AG04450 (cell line): ENCODE measurements at regions not wholly inside any gene's neighbourhood (a gene's known extent, or its start where the extent isn't known, plus 50 kb on each side); places are given as distances from the start of the nearest gene placed in this dataset.

Source experiments
- CTCF ChIA-PET: fragments of 300-600, 350-600 bp; formaldehyde crosslinking; extraction: SDS; loops from one replicate; lab custom pipeline; 2022; ENCODE audit warnings: antibody characterized with exemption, inconsistent platforms; lab: Charles Lee
- POLR2A ChIA-PET: fragments of 350-600 bp; formaldehyde crosslinking; extraction: SDS; loops from one replicate; lab custom pipeline; 2021; ENCODE audit warnings: antibody characterized with exemption, inconsistent platforms; lab: Yijun Ruan, JAX
- DNase-seq: peaks from one replicate; pipeline ENCODE4 v3.0.0-alpha.2; 2011; ENCODE audit warnings: low read depth, low spot score
- H3K27ac ChIP-seq: one replicate; pipeline ENCODE4 v1.5.1; 2012; ENCODE audit warnings: low read depth, low read length, control low read depth
- H3K27me3 ChIP-seq: one replicate; pipeline ENCODE4 v1.6.0; 2012; ENCODE audit warnings: low read length; ENCODE audit not compliant: control insufficient read depth, insufficient read depth
- H3K4me3 ChIP-seq: 2 replicates; pipeline ENCODE4 v1.5.1; 2011; ENCODE audit warnings: mild to moderate bottlenecking, low read depth, low read length, control low read depth
- H3K9me3 ChIP-seq: 2 replicates; pipeline ENCODE4 v1.5.1; 2012; ENCODE audit warnings: low read length; ENCODE audit not compliant: control insufficient read depth, insufficient read depth
- TF ChIP-seq, protein P1 (sequence below): IDR thresholded peaks from 2 replicates; pipeline ENCODE4 v1.5.1; 2011; ENCODE audit warnings: low read depth, low read length, control low read depth, inconsistent platforms

DNA sequence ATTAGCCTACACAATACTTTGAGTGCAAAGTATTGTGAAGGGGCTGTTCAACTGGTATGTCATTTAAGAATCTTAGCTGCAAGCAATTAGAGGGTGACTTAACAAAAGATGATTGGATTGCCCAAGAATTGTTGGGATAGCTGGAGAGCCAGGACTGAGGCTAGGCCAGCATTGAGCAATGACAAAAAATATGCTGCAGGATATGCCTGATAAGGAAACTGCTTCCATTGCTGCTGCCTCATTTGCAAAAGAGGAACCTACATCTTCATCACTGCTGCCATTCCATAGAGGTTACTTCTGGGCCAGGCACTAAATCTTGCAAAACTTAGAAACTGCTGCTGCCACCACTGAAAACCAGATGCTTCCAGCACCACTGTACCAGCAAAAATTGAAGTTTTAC lies 108.0 kb upstream of the TBC1D5 start:
- TF ChIP-seq, protein P1, sequence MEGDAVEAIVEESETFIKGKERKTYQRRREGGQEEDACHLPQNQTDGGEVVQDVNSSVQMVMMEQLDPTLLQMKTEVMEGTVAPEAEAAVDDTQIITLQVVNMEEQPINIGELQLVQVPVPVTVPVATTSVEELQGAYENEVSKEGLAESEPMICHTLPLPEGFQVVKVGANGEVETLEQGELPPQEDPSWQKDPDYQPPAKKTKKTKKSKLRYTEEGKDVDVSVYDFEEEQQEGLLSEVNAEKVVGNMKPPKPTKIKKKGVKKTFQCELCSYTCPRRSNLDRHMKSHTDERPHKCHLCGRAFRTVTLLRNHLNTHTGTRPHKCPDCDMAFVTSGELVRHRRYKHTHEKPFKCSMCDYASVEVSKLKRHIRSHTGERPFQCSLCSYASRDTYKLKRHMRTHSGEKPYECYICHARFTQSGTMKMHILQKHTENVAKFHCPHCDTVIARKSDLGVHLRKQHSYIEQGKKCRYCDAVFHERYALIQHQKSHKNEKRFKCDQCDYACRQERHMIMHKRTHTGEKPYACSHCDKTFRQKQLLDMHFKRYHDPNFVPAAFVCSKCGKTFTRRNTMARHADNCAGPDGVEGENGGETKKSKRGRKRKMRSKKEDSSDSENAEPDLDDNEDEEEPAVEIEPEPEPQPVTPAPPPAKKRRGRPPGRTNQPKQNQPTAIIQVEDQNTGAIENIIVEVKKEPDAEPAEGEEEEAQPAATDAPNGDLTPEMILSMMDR, result no peak
- H3K27me3 ChIP-seq, result no peaks in the 10 kb centered on the region
- no peaks in the 10 kb centered on the region for H3K9me3 ChIP-seq
- CTCF ChIA-PET, result no interaction called here
- DNase-seq, result no peak
- POLR2A ChIA-PET, result no interaction called here
- H3K4me3 ChIP-seq, result no peak overlapping the region
- H3K27ac ChIP-seq, result no peak overlapping the region

DNA sequence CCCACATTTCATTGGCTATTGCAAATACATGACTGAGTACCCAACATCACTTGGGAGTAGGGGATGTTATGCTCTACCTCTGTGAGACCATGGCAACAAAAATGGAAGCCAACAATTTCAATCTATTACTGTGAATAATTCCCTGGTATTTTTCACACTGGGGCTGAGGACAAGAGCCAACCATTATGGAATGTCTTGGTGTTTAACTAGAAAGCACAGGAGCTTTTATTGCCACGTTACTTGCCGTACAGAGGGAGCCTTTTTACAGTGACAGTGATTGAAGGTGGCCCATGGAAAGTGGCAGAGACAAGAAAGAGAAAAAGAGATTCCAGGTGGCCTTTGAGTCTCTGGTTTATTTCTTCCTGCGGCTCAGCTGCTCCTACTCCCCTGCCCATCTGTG lies 105.7 kb upstream of the TBC1D5 start:
- no peak for DNase-seq
- no peak overlapping the region for H3K27ac ChIP-seq
- TF ChIP-seq, protein P1, result no peak
- ChIA-PET CTCF (no interaction called here), POLR2A (no interaction called here)
- H3K4me3 ChIP-seq, result no peak overlapping the region
- no peaks in the 10 kb centered on the region for H3K9me3 ChIP-seq
- no peaks in the 10 kb centered on the region for H3K27me3 ChIP-seq

DNA sequence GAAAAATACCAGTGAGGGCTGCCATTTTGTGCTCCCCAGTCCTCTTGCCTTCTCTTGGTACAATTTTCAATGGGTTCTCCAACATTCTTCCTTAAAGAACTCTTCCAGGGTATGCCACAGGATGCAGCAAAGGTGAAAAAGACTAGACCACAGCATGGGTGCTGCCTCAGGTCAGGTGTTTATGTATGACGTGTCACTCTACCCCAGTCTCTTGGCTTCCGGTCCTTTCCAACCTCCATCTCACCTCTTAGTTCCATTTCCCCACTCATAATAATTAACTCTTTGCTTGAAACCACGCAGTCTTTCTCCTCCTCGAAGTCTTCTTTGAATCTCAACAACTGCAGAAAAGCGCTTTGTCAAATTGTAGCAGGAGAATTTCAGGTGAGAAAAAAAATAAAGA lies 104.7 kb upstream of the TBC1D5 start:
- no peak overlapping the region for H3K4me3 ChIP-seq
- TF ChIP-seq, protein P1, result no peak
- CTCF ChIA-PET, result interaction anchor here (1.3 kb wide), 1 partner anchor 202 kb away, joined by 4 read pairs; no protein-coding TSS in a partner anchor
- POLR2A ChIA-PET, result no interaction called here
- no peak for DNase-seq
- no peaks in the 10 kb centered on the region for H3K27me3 ChIP-seq
- no peak overlapping the region for H3K27ac ChIP-seq
- no peaks in the 10 kb centered on the region for H3K9me3 ChIP-seq

DNA sequence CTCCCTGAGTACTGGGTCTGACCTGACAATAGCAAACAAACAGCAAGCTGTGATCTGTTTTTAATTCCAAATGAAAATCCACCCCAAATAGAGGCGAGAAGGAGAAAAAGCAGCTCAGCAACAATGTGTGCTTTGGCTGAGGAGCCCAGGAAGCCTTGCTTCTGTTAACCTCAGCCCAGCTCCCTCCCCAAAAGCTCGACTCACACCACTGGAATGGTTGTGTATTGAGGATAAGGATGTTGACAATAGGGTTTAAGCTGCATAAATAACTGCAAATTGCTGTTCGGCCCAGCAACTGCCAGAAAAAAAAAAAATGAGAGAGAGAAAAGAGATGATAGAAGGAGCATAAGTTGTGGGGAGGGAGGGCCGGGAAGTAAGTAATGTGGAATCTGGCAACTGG lies 104.0 kb upstream of the TBC1D5 start:
- DNase-seq, result no peak
- no peak overlapping the region for H3K27ac ChIP-seq
- ChIA-PET CTCF (interaction anchor here (1.3 kb wide), 1 partner anchor 201 kb away, joined by 4 read pairs; no protein-coding TSS in a partner anchor), POLR2A (no interaction called here)
- no peaks in the 10 kb centered on the region for H3K27me3 ChIP-seq
- no peak overlapping the region for H3K4me3 ChIP-seq
- TF ChIP-seq, protein P1, result no peak
- no peaks in the 10 kb centered on the region for H3K9me3 ChIP-seq

DNA sequence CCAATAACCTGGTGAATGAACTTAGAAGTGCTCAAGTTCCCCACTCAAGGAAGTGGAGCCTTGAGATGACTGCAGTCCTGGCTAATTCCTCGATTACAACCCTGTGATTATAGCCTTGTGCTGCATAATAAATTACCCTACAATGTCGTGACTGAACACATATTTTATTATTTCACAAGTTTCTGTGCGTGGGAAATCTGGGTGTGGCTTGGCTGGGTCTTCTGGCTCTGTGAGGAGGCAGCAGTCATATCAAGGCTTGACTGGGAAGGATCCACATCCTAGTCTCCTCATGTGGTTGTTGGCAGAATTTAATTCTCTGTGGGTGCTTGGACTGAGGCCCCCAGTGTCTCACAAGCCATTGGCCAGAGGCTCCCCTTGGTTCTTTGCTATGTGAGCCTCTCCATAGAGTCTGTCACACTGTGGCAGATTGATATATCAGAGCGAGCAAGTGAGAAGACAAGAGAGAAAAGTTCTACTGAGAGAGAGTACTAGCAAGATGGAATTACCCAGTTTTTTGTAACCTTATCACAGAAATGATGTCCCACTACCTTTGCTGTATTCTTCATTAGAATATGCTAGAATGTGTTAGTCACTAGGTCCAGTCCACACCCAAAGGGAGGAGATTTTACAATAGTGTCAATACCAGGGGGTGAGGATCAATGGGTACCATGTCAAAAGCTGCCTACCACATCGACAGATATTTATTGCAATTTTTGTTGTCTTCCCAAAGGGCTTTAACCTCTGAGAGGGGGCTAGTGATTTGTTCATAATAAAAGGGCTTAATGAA lies 102.8 kb upstream of the TBC1D5 start:
- DNase-seq, result no peak
- no peak overlapping the region for H3K4me3 ChIP-seq
- H3K27ac ChIP-seq, result no peak overlapping the region
- H3K9me3 ChIP-seq, result no peaks in the 10 kb centered on the region
- ChIA-PET CTCF (no interaction called here), POLR2A (no interaction called here)
- no peaks in the 10 kb centered on the region for H3K27me3 ChIP-seq
- TF ChIP-seq, protein P1, result no peak
